GM21526 (cell line): ENCODE measurements at regions not wholly inside any gene's neighbourhood (a gene's known extent, or its start where the extent isn't known, plus 50 kb on each side); places are given as distances from the start of the nearest gene placed in this dataset.
"Not testable (repeated sequence)": the region's sequence is repeated elsewhere in the genome, so short reads cannot be mapped to it uniquely, and the experiment has no call there.

Source experiments
- ATAC-seq: cut with Tn5 transposase; IDR thresholded peaks from one replicate; pipeline ENCODE4 v1.9.1; 2021; ENCODE audit warnings: moderate library complexity; ENCODE audit not compliant: unreplicated experiment, low FRiP score

GRCh38 chr5:152686931-152687330 lies 281.9 kb upstream of the NMUR2 start:
- ATAC-seq, result no peak

GRCh38 chr5:152688561-152689249 lies 283.6 kb upstream of the NMUR2 start:
- no peak for ATAC-seq

- ATAC-seq, result no peak
Observed at GRCh38 chr5:152689250-152689711, 284.2 kb upstream of the NMUR2 start.

- ATAC-seq, result no peak
Observed at GRCh38 chr5:152694231-152694630, 289.2 kb upstream of the NMUR2 start.

GRCh38 chr5:152701305-152701949 lies 296.3 kb upstream of the NMUR2 start:
- ATAC-seq, result no peak

- no peak for ATAC-seq
Observed at GRCh38 chr5:152704286-152704685, 299.2 kb upstream of the NMUR2 start.

- no peak for ATAC-seq
Observed at GRCh38 chr5:152711801-152712388, 306.8 kb upstream of the NMUR2 start.

- no peak for ATAC-seq
Observed at GRCh38 chr5:152717393-152717792, 312.3 kb upstream of the NMUR2 start.

- no peak for ATAC-seq
Observed at GRCh38 chr5:152723482-152723881, 318.4 kb upstream of the NMUR2 start.

GRCh38 chr5:152730176-152730575 lies 325.1 kb upstream of the NMUR2 start:
- ATAC-seq, result no peak

- no peak for ATAC-seq
Observed at GRCh38 chr5:152736906-152737305, 331.8 kb upstream of the NMUR2 start.

GRCh38 chr5:152739916-152740315 lies 334.8 kb upstream of the NMUR2 start:
- ATAC-seq, result no peak

GRCh38 chr5:152741126-152741525 lies 336.0 kb upstream of the NMUR2 start:
- not testable (repeated sequence) for ATAC-seq

GRCh38 chr5:152787709-152788217 lies 382.7 kb upstream of the NMUR2 start:
- not testable (repeated sequence) for ATAC-seq

- no peak for ATAC-seq
Observed at GRCh38 chr5:152801886-152802285, 396.8 kb upstream of the NMUR2 start.

GRCh38 chr5:152804179-152804578 lies 399.1 kb upstream of the NMUR2 start:
- ATAC-seq, result no peak

- no peak for ATAC-seq
Observed at GRCh38 chr5:152811988-152812387, 406.9 kb upstream of the NMUR2 start.

GRCh38 chr5:152813526-152813925 lies 408.4 kb upstream of the NMUR2 start:
- ATAC-seq, result no peak

- no peak for ATAC-seq
Observed at GRCh38 chr5:152819891-152820290, 414.8 kb upstream of the NMUR2 start.

GRCh38 chr5:152824316-152824715 lies 419.2 kb upstream of the NMUR2 start:
- no peak for ATAC-seq

GRCh38 chr5:152838241-152838786 lies 433.2 kb upstream of the NMUR2 start:
- ATAC-seq, result no peak
